ENCODE measurements at regions not wholly inside any gene's neighbourhood (a gene's known extent, or its start where the extent isn't known, plus 50 kb on each side); places are given as distances from the start of the nearest gene placed in this dataset.

DNA sequence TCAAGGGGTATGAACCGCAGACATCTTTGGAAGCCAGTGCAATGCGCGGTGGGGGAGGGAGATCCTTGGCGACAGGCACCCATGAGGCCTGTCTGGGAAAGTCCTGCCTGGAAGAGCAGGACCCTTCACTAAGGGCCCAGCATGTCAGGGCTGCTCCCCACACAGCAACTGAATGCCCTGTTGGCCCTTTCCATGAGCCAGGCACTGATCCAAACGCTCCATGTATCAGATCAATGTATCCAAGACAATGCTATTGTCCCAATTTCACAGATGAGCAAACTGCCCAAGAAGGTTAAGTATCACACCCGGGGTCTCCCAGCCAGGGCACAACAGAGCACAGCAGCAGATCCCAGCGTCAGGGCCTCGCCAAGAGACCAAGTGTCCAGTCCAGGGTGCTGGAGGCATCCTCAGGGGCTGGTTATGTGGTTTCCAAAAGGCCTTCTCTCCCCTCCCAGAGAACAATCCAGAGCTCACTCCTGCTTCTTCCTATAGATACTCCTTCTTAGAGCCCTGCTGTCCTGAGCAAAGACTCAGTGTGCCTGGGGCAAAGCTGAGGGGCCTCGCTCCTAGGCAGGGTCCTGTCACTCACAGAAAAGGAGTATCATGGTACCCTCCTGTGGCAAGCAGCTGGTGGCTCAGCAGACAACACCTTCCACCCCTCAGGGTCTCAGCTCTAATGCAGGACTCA, 328.0 kb downstream of the NPHP4 start:
- Histone ChIP-seq H3K27ac (ENCODE audit: low read length) (no peak overlapping the region), H3K27me3 (ENCODE audit: insufficient read depth, low read length) (no peaks in the 10 kb centered on the region), H3K9me3 (ENCODE audit: insufficient read depth, low read depth, low read length) (no peaks in the 10 kb centered on the region; the same call in 1 of the 2 replicates), H3K4me3 (ENCODE audit: low read length) (no peak overlapping the region), H3K4me1 (ENCODE audit: insufficient read depth, low read length) (no peaks in the 10 kb centered on the region), H3K9ac (ENCODE audit: low read depth, low read length) (no peak overlapping the region), H3K36me3 (ENCODE audit: insufficient read depth, low read depth, low read length) (no peaks in the 10 kb centered on the region)

DNA sequence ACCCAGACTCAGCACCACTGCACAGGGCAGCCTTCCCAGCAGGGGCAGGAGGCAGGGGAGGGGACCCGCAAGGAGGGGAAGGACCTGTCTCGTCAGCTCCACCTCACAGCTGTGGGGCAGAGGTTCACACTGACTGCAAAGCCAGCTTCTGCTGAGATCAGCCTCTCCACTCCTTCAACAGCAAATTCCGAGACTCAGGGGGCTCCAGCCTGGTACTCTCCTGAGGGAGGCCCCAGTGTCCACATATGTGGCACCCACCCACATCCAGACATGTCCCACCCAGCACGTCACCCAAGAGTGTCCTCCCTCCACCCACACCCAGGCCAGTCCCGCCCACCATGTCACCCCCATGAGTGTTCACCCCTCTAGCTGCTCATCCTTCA, 329.5 kb downstream of the NPHP4 start:
- no peak overlapping the region for H3K9ac ChIP-seq (ENCODE audit: low read depth, low read length)
- H3K4me3 ChIP-seq (ENCODE audit: low read length): no peak overlapping the region
- no peak overlapping the region for H3K27ac ChIP-seq (ENCODE audit: low read length)
- H3K4me1 ChIP-seq (ENCODE audit: insufficient read depth, low read length): no peaks in the 10 kb centered on the region
- H3K9me3 ChIP-seq (ENCODE audit: insufficient read depth, low read depth, low read length): no peaks in the 10 kb centered on the region
- H3K27me3 ChIP-seq (ENCODE audit: insufficient read depth, low read length): no peaks in the 10 kb centered on the region
- H3K36me3 ChIP-seq (ENCODE audit: insufficient read depth, low read depth, low read length): no peaks in the 10 kb centered on the region

DNA sequence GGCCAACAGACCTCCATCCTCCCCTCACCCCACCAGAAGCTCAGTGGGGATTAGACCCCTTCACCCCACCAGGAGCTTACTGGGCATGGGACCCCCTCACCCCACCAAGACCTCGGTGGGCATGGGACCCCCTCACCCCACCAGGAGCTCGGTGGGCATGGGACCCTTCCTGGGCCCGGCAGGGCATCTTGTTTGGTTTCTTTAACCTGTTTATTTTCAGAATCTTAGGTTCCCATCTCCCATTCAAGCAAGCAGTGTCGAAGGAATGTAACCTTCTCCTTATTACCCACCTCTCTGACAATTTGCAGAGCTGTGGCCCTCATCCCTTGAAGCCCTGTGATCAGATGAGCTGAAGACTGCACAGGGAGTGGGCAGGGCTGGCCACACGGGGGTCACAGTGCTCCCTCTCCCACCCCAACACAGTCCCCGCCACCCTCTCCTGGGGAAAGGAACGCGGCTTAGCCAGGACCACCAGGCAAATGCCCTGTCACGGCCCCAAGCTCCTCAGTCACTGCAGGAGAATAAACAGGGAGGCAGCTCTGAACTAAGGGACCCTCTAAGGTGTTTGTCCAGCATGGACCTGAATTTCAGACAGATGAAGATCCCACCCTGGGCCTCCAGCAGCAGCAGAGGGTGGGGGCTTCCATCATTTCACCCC, 330.0 kb downstream of the NPHP4 start:
- H3K27ac ChIP-seq (ENCODE audit: low read length): no peak overlapping the region
- no peak overlapping the region for H3K4me3 ChIP-seq (ENCODE audit: low read length)
- no peaks in the 10 kb centered on the region for H3K27me3 ChIP-seq (ENCODE audit: insufficient read depth, low read length)
- no peak overlapping the region for H3K9ac ChIP-seq (ENCODE audit: low read depth, low read length)
- H3K4me1 ChIP-seq (ENCODE audit: insufficient read depth, low read length): no peaks in the 10 kb centered on the region
- H3K36me3 ChIP-seq (ENCODE audit: insufficient read depth, low read depth, low read length): no peaks in the 10 kb centered on the region
- H3K9me3 ChIP-seq (ENCODE audit: insufficient read depth, low read depth, low read length): no peaks in the 10 kb centered on the region

DNA sequence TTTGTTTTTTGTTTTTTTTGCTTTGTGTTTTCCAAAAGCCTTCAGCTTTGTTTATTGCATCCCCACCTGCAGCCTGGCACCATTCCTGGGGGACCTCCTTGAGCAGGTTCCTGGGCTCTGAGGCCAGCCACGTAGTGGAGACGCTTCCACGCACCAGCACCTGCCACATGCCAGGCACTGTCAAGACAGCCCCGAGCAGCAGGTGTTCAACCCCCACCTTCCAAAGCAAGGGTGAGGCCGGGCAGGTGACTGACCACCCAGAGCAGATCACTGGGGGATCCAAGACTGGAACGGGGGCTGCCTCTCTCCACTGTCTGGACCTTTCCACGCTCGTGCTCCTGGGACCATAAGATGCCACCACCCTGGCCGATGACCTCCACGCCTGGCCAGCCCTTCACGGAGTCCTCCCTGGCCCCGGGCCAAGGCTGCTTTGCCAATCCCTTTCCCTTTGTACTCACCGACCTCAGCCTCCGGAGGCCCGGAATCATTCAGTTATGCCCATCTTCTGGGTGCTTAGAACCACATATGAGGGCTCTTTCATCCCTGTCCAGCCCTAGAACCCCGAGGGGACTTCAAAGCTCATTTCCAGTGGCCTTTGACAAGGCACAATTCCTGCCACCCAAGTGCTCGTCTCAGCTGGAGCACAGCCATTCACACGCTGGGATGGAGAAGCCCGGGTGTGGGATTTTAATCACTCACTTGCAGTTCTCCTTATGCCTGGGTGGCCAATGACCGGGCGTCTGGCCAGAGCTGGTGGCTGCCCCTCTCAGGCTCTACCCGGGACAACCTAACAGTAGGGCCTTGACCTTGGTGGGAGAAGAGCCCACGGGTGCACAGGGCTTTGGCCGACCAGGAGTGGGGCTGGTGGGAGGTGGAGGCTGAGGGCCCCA, 330.8 kb downstream of the NPHP4 start:
- Histone ChIP-seq H3K27ac (ENCODE audit: low read length) (no peak overlapping the region), H3K36me3 (ENCODE audit: insufficient read depth, low read depth, low read length) (no peaks in the 10 kb centered on the region), H3K4me3 (ENCODE audit: low read length) (no peak overlapping the region), H3K4me1 (ENCODE audit: insufficient read depth, low read length) (no peaks in the 10 kb centered on the region), H3K27me3 (ENCODE audit: insufficient read depth, low read length) (no peaks in the 10 kb centered on the region), H3K9me3 (ENCODE audit: insufficient read depth, low read depth, low read length) (no peaks in the 10 kb centered on the region), H3K9ac (ENCODE audit: low read depth, low read length) (no peak overlapping the region)

DNA sequence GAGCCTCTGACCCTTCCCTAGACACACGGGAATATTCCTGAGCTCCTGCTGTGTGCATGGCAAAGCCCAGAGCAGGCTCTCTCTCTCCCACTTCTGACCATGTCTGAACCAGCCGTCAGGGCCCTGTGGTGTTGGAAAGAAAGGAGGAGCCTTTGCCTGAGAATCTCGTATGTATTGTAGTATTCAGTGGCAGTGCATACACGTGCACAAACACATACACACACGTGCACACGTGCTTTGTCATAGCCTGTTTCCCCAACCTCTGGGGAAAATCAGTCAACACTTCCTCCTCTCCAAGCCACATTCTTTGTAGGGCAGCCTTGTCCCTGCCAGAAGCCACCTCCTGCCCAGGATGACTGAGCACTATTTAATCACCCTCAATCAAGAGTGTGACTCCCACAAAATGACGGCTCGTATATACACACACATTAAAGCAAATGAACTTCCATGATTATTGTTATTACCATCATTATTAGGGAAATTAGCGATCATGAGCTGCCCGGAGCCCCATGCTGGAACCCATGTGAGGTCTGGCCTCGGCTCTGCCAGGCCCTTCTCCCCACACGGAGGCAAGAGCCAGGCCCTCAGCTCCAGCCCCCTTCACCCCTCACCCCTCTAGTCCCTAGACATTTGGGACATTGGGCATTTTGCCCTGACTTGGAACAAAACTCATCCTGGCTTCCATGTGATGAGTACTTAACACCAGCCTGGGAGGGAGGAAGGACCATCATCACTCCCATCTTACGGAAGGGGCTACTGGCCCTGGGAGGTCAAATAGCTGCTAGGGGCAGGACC, 331.9 kb downstream of the NPHP4 start:
- Histone ChIP-seq H3K9me3 (ENCODE audit: insufficient read depth, low read depth, low read length) (no peaks in the 10 kb centered on the region), H3K36me3 (ENCODE audit: insufficient read depth, low read depth, low read length) (no peaks in the 10 kb centered on the region), H3K27me3 (ENCODE audit: insufficient read depth, low read length) (no peaks in the 10 kb centered on the region), H3K9ac (ENCODE audit: low read depth, low read length) (no peak overlapping the region), H3K4me3 (ENCODE audit: low read length) (no peak overlapping the region), H3K27ac (ENCODE audit: low read length) (no peak overlapping the region), H3K4me1 (ENCODE audit: insufficient read depth, low read length) (no peaks in the 10 kb centered on the region)

DNA sequence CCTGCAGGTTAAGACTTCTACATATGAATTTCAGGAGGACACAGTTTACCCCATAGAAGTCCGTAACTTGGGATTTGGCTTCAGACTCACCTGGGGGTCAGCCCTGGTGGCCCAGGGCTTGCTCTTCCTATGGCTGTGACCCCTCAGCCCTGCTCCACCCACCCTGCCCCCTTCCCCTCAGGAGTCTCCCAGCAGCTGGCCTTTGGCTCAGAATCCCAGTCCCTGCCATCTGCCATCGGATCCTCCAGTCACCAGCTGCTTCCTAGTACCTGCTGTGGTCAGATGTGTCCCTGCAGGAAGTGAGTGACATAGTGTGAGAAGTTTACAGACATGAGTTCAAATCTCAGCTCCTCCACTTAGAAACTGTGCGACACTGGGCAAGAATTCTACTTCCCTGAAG, 332.6 kb downstream of the NPHP4 start:
- Histone ChIP-seq H3K9me3 (ENCODE audit: insufficient read depth, low read depth, low read length) (no peaks in the 10 kb centered on the region), H3K27ac (ENCODE audit: low read length) (no peak overlapping the region), H3K36me3 (ENCODE audit: insufficient read depth, low read depth, low read length) (no peaks in the 10 kb centered on the region), H3K9ac (ENCODE audit: low read depth, low read length) (no peak overlapping the region), H3K4me3 (ENCODE audit: low read length) (no peak overlapping the region), H3K27me3 (ENCODE audit: insufficient read depth, low read length) (no peaks in the 10 kb centered on the region), H3K4me1 (ENCODE audit: insufficient read depth, low read length) (no peaks in the 10 kb centered on the region)

DNA sequence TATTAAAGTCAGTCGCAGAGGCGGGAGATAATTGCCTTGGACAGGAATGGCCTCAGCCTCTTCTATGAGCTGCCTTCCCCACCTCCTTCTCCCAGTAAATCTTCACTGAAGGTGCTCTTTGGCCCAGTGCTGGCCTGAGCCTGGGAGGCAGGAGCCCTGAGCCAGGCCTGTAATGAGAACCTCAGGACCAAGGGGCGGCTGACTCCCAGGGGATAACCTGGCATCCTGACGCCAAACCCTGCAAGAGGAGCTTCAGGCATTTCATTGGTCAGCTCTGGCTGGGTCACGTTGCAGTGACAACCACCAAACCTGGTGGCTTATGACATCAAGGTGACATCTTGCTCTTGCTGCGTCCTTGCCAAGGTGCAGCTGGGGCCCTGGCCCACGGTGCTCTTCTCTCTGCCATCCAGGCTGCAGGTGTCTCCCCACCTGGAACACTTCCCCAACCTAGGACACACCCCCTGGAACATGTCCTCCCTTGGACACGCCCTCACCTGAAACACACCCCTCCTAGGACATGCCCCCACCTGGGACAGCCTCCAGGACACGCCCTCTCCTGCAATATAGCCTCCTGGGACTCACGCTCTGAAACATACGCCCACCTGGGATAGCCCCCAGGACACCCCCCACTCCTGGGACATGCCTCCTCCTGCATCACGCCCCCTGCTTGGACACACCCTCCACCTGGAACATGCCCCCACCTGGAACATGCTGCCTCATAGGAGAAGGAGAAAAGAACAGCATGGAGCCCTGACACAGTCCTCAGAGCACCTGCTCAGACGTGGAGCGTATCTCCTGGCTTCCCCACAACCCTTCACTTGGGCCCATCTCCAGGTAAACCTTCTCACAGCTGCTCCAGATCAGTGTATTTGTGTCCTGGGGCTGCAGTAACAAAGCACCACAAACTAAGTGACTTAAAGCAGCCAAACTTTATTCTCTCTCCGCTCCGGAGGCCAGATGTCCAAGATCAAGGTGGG, 333.6 kb downstream of the NPHP4 start:
- Histone ChIP-seq H3K27ac (ENCODE audit: low read length) (no peak overlapping the region), H3K9ac (ENCODE audit: low read depth, low read length) (no peak overlapping the region), H3K9me3 (ENCODE audit: insufficient read depth, low read depth, low read length) (no peaks in the 10 kb centered on the region), H3K36me3 (ENCODE audit: insufficient read depth, low read depth, low read length) (no peaks in the 10 kb centered on the region), H3K4me3 (ENCODE audit: low read length) (no peak overlapping the region), H3K4me1 (ENCODE audit: insufficient read depth, low read length) (no peaks in the 10 kb centered on the region), H3K27me3 (ENCODE audit: insufficient read depth, low read length) (no peaks in the 10 kb centered on the region)

DNA sequence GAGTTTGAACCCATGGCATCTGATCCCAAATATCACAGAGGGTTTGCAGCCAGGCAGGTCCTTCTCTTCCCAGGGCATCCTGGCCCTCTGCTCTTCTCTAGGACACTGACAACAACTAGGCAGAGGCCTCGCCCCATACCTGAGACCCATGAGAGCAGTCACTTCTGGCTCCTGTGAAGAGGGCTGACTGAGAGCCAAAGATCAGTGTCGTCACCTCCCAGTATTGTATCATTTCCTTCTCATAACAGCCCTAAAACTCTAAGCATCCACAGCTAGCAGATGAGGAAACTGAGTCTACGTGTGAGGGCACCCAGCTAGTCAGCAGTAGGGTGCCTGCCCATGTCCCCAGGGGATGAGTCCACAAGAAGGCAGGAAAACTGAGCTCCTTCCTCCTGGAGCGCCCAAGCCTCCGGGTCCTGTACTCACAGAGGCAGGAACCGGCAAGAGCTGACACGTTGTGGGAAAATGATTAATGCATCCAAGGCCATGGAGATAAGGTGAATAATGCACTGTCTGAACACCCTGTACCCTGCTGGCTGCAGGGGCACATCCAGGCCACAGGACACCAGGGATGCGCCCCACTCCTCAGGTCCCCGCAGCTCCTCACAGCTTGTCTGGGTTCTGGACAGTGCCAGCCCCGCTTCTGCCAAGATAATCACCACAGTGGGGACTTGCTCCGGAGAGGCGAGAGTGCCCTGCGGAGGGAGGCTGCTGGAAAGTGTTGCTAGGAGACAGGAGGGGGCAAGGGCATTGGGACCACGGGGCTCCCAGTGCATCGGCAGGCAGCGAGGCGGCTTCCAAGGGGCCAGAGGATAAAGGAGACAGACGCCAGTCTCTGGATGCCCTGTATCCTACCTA, 340.0 kb downstream of the NPHP4 start:
- H3K4me1 ChIP-seq (ENCODE audit: insufficient read depth, low read length): no peaks in the 10 kb centered on the region; the same call in 1 of the 2 replicates
- no peaks in the 10 kb centered on the region for H3K36me3 ChIP-seq (ENCODE audit: insufficient read depth, low read depth, low read length)
- no peaks in the 10 kb centered on the region for H3K27me3 ChIP-seq (ENCODE audit: insufficient read depth, low read length)
- H3K27ac ChIP-seq (ENCODE audit: low read length): no peak overlapping the region
- H3K9me3 ChIP-seq (ENCODE audit: insufficient read depth, low read depth, low read length): no peaks in the 10 kb centered on the region
- no peak overlapping the region for H3K9ac ChIP-seq (ENCODE audit: low read depth, low read length)
- no peak overlapping the region; the same call in 1 of the 2 replicates for H3K4me3 ChIP-seq (ENCODE audit: low read length)

DNA sequence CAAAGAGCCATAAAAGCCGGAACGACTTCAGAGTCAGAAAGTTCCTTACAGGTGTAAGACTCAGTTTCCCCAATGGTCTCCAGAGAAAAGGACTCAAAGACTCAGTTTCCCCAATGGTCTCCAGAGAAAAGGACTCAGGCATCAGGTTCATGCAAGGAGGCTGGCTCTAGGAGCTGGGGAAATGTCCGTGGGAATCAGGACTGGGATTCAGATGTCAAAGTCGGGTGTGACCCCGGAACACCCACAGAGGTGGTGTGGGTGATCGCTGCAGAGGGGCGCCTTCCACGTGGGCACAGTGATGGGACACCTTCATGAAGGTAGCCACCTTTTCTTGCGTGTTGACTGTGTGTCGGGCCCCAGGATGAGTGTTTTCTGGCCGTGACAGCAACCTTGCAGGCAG, 340.8 kb downstream of the NPHP4 start:
- Histone ChIP-seq H3K9ac (ENCODE audit: low read depth, low read length) (no peak overlapping the region), H3K36me3 (ENCODE audit: insufficient read depth, low read depth, low read length) (no peaks in the 10 kb centered on the region), H3K27ac (ENCODE audit: low read length) (no peak overlapping the region), H3K4me1 (ENCODE audit: insufficient read depth, low read length) (no peaks in the 10 kb centered on the region; the same call in 1 of the 2 replicates), H3K9me3 (ENCODE audit: insufficient read depth, low read depth, low read length) (no peaks in the 10 kb centered on the region), H3K4me3 (ENCODE audit: low read length) (no peak overlapping the region), H3K27me3 (ENCODE audit: insufficient read depth, low read length) (no peaks in the 10 kb centered on the region)

DNA sequence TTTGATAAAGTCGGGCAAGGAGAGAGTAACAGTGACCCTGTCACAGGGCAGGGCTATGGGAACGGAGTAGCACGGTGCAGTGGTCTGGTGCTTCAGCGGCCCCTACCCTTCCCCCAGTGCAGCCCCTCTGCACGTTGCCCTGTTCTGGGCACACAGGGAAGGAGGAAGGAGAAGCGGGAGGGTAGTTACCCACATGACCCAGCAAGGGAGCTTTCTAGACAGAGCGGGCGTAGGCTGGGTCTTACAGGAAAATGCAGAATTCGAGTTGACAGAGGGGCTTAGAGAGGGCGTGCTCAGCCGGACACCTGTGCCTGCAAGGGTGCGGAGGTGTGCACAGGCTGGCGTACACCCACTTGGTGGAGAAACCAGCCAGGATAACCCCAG, 341.2 kb downstream of the NPHP4 start:
- H3K27me3 ChIP-seq (ENCODE audit: insufficient read depth, low read length): no peaks in the 10 kb centered on the region
- no peak overlapping the region for H3K27ac ChIP-seq (ENCODE audit: low read length)
- H3K9me3 ChIP-seq (ENCODE audit: insufficient read depth, low read depth, low read length): no peaks in the 10 kb centered on the region
- H3K36me3 ChIP-seq (ENCODE audit: insufficient read depth, low read depth, low read length): no peaks in the 10 kb centered on the region
- H3K4me3 ChIP-seq (ENCODE audit: low read length): no peak overlapping the region
- H3K9ac ChIP-seq (ENCODE audit: low read depth, low read length): no peak overlapping the region
- H3K4me1 ChIP-seq (ENCODE audit: insufficient read depth, low read length): no peaks in the 10 kb centered on the region; the same call in 1 of the 2 replicates

All from iPS-20b (cell line).